Renal cortex interstitium (tissue), 11 donors: ENCODE measurements at regions not wholly inside any gene's neighbourhood (a gene's known extent, or its start where the extent isn't known, plus 50 kb on each side); places are given as distances from the start of the nearest gene placed in this dataset.
"Not testable (repeated sequence)": the region's sequence is repeated elsewhere in the genome, so short reads cannot be mapped to it uniquely, and the experiment has no call there.

Source experiments
- DNase-seq, 11 donors: peaks; one replicate each; pipeline ENCODE4 v3.0.0-alpha.2; 2013; ENCODE audit warnings: low read depth in 9 of 11, low spot score in 4 of 11; ENCODE audit errors: extremely low read depth in 1 of 11

- no peak for DNase-seq
Measured at GRCh38 chr5:51109786-51110410, 273.4 kb upstream of the ISL1 start.

DNA sequence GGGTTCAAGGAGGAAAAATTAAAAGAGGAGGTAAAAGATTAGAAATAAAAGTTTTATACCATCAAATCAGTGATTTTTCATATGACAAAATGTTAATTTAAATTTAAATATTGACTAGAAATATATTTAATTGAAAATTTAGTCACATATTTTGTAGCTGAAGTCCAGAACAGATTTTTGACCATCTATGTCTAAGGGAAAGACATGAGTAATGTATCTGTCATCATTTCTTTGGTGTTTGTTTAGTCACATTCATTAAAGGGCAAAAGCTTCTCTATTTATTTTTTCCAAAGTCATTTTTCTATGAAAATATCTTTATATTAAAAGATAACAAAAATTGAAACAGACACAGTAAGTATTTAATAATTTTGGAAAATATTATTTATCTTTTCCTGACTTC, 252.0 kb upstream of the ISL1 start:
- no peak for DNase-seq

- no peak for DNase-seq
Measured at GRCh38 chr5:51138164-51138563, 245.1 kb upstream of the ISL1 start.

- DNase-seq = no peak
Measured at GRCh38 chr5:51148437-51148836, 234.8 kb upstream of the ISL1 start.

DNA sequence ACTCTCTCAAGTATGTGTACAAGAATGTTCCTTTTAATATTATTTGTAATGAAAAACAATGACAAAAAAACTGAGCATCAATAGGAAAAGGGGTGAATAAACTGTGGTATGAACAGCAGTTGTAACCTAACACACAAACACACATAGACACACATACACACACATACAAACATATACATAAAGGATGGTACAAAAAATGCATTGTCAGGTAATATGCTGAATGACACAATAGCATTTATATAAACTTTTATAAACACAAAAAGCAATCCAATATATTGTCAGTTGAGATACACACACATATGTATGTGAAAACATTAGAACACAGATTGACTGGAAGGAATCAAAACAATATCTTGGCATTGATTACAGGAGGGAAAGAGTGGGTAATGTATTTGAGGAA, 227.0 kb upstream of the ISL1 start:
- DNase-seq = no peak

DNA sequence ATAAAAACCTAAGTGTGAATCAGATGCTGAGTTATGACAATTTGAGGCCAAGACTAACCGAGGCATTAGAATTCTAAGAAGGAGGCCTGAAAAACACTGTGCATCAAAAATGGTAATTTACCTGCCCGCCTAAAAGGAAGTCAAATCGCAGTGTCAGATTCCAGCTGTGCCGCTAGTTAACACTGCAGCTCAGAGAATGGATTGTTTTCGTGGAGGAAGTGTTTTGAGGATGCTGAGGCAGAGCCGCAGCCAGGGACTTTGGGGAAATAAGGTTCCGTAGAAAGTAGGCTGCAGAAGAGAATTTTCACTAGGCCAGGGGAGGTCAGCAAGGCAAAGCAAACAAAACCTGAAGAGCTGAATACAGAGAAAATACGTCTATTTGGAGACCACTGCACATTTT, 226.4 kb upstream of the ISL1 start:
- DNase-seq = no peak

DNA sequence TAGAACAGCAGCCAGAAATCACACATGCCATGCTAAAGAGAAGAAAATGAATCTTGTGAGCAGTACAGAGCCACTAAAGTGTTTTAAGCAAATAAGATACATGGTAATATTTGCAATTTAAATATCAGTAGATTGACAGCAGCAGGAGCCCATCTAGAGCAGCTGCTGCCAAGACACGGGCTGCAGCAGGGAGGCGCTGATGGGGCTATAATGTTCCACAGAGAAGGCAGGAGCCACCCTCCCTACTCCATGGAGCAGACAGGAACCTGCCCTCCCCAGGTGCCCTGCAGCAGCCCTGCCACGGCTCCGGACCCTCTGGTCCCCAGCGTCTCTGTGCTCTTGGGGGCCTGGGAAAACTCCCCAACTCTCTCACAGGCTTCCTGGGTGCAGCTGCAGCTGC, 224.1 kb upstream of the ISL1 start:
- no peak for DNase-seq

DNA sequence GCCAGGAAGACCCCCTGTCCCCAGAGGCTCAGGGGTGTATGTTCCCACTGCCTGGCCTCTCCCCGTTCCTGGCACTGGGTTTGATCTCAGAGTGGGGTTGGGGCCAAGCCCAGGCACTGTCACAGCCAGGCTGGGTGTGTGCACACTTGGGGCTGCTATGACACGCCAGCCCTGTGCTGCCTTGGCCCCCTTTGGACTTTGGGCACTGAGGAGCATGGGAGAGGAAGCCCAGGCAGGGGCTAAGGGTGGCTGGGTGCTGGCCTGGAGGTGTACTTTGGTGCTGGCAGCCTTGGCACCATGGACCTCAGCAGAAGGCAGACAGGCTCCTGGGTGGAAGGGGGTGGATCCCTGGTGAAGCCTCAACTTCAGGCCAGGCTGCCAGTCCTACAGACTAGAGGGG, 223.6 kb upstream of the ISL1 start:
- no peak for DNase-seq

DNA sequence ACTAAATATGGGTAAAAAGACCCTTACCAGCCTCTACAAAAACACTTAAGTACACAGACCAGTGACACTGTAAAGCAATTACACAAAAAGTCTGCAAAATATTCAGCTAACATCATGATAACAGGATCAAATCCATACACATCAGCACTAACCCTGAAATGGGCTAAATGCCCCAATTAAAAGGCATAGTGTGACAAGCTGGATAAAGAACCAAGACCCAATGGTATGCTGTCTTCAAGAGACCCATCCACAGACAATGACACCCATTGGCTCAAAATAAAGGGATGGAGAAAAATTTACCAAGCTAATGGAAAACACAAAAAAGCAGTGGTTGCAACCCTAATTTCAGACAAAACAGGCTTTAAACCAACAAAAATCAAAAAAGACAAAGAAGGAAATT, 221.0 kb upstream of the ISL1 start:
- DNase-seq = no peak

- DNase-seq = not testable (repeated sequence)
Measured at GRCh38 chr5:51165621-51166020, 217.6 kb upstream of the ISL1 start.

GRCh38 chr5:51172903-51173626, 210.2 kb upstream of the ISL1 start:
- DNase-seq = no peak

GRCh38 chr5:51181208-51181894, 201.9 kb upstream of the ISL1 start:
- no peak for DNase-seq

DNA sequence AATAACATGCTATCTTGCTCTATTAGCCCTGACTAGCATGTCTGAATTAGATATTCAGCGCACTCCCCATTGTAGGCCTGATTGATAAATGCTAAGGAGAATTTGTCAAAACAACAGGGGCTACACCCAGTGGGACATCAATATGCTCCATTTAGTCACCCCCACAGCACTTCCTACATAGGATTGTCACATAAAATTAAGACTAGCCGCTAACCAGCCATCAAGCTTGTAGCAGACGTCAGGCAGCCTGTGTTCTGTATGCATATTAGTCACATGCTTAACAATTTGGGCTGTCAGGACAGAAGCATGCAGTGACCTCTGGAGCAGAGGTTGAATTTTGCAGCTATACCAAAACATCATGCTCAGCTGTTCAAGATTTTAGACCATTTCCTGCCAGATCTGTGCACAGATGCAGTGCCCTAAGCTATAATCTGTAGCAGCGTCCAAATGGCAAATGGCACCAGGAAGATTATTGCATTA, 197.4 kb upstream of the ISL1 start:
- DNase-seq = no peak

DNA sequence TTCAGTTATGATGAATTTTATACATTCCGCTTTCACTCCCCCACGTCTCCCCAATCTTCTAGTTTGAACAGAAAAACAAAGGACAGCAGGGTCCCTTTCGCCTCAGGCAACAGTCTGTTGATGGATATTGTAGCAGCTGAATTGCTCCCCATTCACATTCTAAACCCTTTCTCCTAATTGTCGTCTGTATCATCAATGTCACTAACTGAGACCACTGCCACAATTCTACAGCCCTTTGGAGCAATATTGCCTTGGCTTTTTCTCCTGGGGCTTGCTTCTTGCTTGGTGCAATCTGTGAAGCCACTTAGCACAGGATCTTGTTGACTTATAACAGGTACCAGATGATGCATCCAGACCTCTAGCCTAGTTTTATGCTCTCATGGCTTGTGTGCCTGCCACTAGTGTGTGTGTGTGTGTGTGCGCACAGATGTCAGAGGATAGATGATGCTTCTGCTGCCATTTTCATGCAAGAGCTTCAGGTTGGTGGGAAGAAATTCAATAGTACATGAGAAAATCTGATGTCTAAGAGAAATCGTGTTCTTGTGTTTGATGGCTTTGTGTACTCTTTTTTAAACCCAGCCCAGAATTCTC, 195.2 kb upstream of the ISL1 start:
- no peak for DNase-seq

DNA sequence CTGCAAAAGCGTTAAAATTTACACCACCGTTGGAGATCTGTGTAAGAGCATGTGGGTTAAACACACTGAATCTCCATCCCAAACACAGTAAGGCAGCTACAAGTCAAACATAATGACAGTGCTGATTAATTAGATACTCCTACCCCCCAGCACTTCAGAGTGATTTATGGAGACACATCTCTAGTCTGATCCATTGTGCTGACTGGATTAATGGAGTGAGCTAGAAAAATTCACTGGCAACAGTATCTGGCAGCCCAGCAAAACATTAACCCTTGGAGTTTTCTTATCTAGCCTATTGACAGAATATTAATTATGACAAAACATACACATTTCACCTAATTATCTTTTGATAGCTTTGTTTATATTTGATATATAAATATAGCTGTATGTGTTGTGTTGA, 188.6 kb upstream of the ISL1 start:
- DNase-seq = no peak

- no peak for DNase-seq
Measured at GRCh38 chr5:51201024-51201423, 182.2 kb upstream of the ISL1 start.

DNA sequence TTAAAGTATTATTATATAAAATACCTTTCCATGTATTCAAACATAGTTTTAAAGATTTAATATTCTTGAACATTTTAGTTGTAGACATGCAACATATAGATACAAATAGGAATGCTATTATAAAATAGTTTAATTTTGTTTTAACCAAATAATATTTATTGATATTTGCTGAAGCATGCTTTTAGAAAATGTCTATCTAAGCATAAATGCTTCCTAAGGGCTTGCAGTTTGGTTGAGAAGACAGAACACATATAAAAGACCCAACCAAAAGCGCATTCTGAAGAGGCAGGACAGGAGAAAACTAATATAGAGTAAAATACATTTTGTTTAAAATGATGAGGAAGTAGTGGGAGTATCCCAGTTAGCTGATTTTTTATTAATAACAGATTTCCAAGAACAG, 181.5 kb upstream of the ISL1 start:
- no peak for DNase-seq

- no peak for DNase-seq
Measured at GRCh38 chr5:51202161-51202560, 181.1 kb upstream of the ISL1 start.

DNA sequence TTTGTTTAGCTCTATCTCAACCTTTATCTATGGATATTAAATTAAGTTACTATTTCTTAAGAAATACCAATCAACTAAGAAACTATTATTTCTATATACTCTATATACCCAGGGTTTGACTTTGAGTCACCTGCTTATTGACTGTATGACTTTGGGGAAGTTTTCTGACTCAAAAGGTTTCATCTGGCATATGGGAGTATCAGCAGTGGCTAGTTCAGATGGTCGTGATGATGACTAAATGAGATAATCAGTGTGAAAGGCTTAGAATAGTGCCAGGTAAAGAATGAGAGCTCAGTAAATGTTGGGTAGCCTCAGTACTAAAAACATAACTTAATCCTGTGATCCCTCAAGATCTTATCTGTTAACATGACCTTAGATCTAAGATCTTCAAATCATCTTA, 179.7 kb upstream of the ISL1 start:
- no peak for DNase-seq

DNA sequence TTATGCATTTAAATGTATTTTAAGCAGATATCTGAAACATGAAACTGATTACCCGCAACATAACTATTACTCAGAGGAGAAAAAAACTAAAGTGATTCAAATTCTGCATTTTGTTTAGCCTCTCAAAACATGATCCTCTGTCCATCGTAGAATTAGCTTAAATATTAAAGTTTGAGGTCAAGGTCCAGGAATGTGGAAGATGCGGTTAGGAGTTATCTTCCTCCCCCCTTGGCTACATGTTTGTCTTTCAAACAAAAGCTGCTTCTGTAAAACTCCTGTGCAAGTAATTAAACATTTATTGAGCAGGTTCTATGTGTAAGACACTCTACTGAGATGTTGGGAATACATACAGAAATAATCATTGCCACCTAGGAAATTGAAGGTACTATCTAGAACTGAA, 175.0 kb upstream of the ISL1 start:
- DNase-seq = no peak
